ENCODE measurements at regions not wholly inside any gene's neighbourhood (a gene's known extent, or its start where the extent isn't known, plus 50 kb on each side); places are given as distances from the start of the nearest gene placed in this dataset.

DNA sequence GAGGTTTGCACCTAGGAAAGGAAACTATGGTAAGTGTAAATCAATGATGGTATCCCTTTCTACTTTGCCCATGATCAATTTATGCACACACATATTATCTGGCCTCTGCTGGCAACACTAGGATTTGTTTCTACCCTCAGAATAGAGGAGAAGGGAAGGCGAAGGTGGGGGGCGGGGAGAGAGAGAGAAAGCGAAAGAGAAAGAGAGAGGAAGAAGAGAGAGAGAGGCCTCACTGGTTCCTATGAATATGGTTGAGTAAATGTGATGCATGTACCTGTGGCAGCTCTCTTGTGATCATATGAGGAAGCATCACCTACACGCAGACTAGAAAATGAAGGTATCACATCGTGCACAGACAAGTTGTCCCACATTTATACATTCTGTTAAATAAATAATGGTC lies 882.0 kb upstream of the SLITRK6 start:
- no peaks in the 10 kb centered on the region for H3K9me3 ChIP-seq (ENCODE audit: control insufficient read depth, insufficient read depth, low read length)
- POLR2A ChIA-PET: no interaction called here
- TF ChIP-seq, protein P1, sequence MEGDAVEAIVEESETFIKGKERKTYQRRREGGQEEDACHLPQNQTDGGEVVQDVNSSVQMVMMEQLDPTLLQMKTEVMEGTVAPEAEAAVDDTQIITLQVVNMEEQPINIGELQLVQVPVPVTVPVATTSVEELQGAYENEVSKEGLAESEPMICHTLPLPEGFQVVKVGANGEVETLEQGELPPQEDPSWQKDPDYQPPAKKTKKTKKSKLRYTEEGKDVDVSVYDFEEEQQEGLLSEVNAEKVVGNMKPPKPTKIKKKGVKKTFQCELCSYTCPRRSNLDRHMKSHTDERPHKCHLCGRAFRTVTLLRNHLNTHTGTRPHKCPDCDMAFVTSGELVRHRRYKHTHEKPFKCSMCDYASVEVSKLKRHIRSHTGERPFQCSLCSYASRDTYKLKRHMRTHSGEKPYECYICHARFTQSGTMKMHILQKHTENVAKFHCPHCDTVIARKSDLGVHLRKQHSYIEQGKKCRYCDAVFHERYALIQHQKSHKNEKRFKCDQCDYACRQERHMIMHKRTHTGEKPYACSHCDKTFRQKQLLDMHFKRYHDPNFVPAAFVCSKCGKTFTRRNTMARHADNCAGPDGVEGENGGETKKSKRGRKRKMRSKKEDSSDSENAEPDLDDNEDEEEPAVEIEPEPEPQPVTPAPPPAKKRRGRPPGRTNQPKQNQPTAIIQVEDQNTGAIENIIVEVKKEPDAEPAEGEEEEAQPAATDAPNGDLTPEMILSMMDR (IDR thresholded peaks at IDR 0.05; ENCODE audit: low read depth, low read length): no peak

DNA sequence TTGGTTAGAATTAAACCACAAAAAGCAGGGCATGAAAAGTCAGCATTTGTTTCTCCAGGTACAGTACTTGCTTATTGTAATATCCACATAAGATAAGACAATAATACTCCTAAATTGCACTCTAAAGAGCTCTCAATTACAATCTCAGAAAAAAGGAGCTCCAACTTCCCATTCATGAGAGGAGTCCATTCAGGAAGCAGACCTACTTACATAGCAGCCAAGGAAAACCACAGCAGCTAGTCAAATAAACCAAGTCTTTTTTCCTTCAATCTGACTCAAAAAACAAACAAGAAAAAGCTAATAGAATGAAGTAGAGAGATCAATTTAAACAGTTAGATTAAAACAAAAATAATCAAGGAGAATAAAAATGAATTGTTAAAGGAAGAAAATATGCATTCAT lies 885.2 kb upstream of the SLITRK6 start:
- Histone ChIP-seq H3K4me3 (ENCODE audit: low read depth, low read length) (no peak overlapping the region), H3K27me3 (ENCODE audit: control insufficient read depth, insufficient read depth, low read length) (no peaks in the 10 kb centered on the region), H3K9me3 (ENCODE audit: control insufficient read depth, insufficient read depth, low read length) (no peaks in the 10 kb centered on the region), H3K27ac (ENCODE audit: low read depth, low read length) (no peak overlapping the region)
- ChIA-PET POLR2A (no interaction called here), CTCF (no interaction called here)
- no peak for DNase-seq (ENCODE audit: low read depth, low spot score)
- TF ChIP-seq, protein P1 (IDR thresholded peaks at IDR 0.05; ENCODE audit: low read depth, low read length): no peak

More for the DNA sequence above, 882.0 kb upstream of the SLITRK6 start:
- Histone ChIP-seq H3K4me3 (ENCODE audit: low read depth, low read length) (no peak overlapping the region), H3K27me3 (ENCODE audit: control insufficient read depth, insufficient read depth, low read length) (no peaks in the 10 kb centered on the region), H3K27ac (ENCODE audit: low read depth, low read length) (no peak overlapping the region)
- CTCF ChIA-PET: no interaction called here
- no peak for DNase-seq (ENCODE audit: low read depth, low spot score)

DNA sequence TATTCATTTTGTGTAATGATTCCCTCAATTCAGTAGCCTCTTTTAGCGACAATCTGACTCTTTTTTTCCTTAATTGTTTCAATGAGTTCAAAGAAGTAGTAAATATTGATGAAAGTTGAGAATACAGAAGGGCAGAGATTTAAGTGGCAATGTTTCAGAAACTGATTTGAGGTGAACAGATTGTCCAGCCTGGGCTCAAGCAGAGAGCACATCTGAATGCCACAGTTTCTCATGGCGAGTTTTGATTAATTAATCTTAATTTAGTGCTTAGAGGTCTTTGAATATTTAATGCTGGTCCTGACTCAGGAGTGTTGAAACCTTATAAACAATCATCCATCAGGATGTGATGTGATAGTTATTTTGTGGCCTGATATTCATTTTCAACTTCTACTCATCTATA lies 890.7 kb upstream of the SLITRK6 start:
- TF ChIP-seq, protein P1 (IDR thresholded peaks at IDR 0.05; ENCODE audit: low read depth, low read length): no peak
- Histone ChIP-seq H3K4me3 (ENCODE audit: low read depth, low read length) (no peak overlapping the region), H3K27ac (ENCODE audit: low read depth, low read length) (no peak overlapping the region), H3K9me3 (ENCODE audit: control insufficient read depth, insufficient read depth, low read length) (no peaks in the 10 kb centered on the region), H3K27me3 (ENCODE audit: control insufficient read depth, insufficient read depth, low read length) (no peaks in the 10 kb centered on the region)
- ChIA-PET POLR2A (no interaction called here), CTCF (no interaction called here)
- no peak for DNase-seq (ENCODE audit: low read depth, low spot score)

DNA sequence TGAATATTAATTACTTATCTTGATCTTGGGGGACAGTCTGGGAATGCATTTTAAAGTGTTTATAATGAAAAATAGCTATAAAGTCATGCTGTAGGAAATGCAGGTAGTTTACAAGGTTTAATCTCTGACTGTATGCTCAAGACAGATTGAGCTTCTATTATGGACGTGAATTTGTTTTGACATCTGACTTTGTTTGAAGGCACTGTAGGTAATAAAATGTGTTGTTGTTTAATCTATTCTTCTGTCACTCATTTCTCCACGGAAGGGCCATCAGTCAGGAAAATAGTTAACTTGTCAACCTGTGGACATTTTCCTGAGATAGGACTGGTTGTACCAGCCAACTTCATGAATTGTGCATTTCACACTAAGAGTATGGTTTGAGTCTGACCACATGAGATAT lies 893.1 kb upstream of the SLITRK6 start:
- no peaks in the 10 kb centered on the region for H3K9me3 ChIP-seq (ENCODE audit: control insufficient read depth, insufficient read depth, low read length)
- no peaks in the 10 kb centered on the region for H3K27me3 ChIP-seq (ENCODE audit: control insufficient read depth, insufficient read depth, low read length)
- H3K4me3 ChIP-seq (ENCODE audit: low read depth, low read length): no peak overlapping the region
- no peak for DNase-seq (ENCODE audit: low read depth, low spot score)
- TF ChIP-seq, protein P1 (IDR thresholded peaks at IDR 0.05; ENCODE audit: low read depth, low read length): no peak
- CTCF ChIA-PET: no interaction called here
- POLR2A ChIA-PET: interaction anchor here (0.6 kb wide), 1 partner anchor 41 kb away, joined by 4 read pairs; no protein-coding TSS in a partner anchor
- H3K27ac ChIP-seq (ENCODE audit: low read depth, low read length): no peak overlapping the region

DNA sequence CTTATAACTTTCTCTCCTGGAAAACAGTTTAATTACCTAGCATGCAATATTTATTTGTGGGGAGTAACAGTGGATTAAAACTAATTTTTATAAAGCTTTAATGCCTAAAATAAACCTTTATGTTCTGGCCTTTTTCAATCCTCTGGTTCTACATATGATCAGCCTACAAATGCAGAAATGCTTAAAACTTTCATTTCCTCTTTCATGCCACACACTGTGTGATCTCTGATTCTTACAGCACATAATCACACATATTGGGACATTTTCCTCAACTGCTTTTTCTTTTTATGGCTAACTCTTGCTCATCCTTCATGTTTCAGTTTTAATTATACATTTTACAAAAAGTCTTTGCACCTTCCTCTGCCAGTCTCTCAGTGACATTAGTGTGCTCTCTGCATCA lies 910.8 kb upstream of the SLITRK6 start:
- H3K27ac ChIP-seq (ENCODE audit: low read depth, low read length): no peak overlapping the region
- no peaks in the 10 kb centered on the region for H3K9me3 ChIP-seq (ENCODE audit: control insufficient read depth, insufficient read depth, low read length)
- no peak overlapping the region for H3K4me3 ChIP-seq (ENCODE audit: low read depth, low read length)
- H3K27me3 ChIP-seq (ENCODE audit: control insufficient read depth, insufficient read depth, low read length): no peaks in the 10 kb centered on the region
- ChIA-PET CTCF (no interaction called here), POLR2A (no interaction called here)
- DNase-seq (ENCODE audit: low read depth, low spot score): no peak
- TF ChIP-seq, protein P1 (IDR thresholded peaks at IDR 0.05; ENCODE audit: low read depth, low read length): no peak
